HepG2 (cell line): ENCODE measurements at regions not wholly inside any gene's neighbourhood (a gene's known extent, or its start where the extent isn't known, plus 50 kb on each side); places are given as distances from the start of the nearest gene placed in this dataset.

Experiments
- ATAC-seq: fragments of 200-7000 bp; cut with Tn5 transposase; 3 replicates; pipeline ENCODE4 v1.9.1; 2020; ENCODE audit warnings: mild to moderate bottlenecking, moderate library complexity
- BruUV-seq: library from RNA; stranded (reverse); fragments of 400-500 nt; replicated peaks from 2 replicates; lab custom pipeline; 2021; lab: Mats Ljungman, UMichigan
- CTCF ChIA-PET: fragments of 300-600 bp; formaldehyde crosslinking; extraction: SDS; loops from one replicate; lab custom pipeline; 2021; ENCODE audit warnings: low total read pairs, inconsistent platforms, low intra/inter-chr PET ratio; lab: Yijun Ruan, JAX
- POLR2A ChIA-PET: fragments of 350-600 bp; sonication (Branson Sonifier 250); formaldehyde crosslinking; loops from one replicate; lab custom pipeline; 2020; ENCODE audit warnings: antibody characterized with exemption, inconsistent platforms; lab: Yijun Ruan, JAX
- DNase-seq: peaks from one replicate; pipeline ENCODE4 v3.0.0-alpha.2; 2015; ENCODE audit warnings: low spot score
- FAIRE-seq: peaks from 3 replicates; lab custom pipeline; 2011; peaks lifted over from hg19 to GRCh38; lab: Jason Lieb, UNC
- H2AFZ ChIP-seq: one replicate; pipeline ENCODE4 v1.6.1; 2011; ENCODE audit warnings: low read length, inconsistent platforms
- H3K27ac ChIP-seq: fragments of 300-600 bp; 3 replicates; pipeline ENCODE4 v1.8.0; 2011; ENCODE audit warnings: mixed run types, mild to moderate bottlenecking, mixed read lengths, low read length, inconsistent platforms; ENCODE audit not compliant: insufficient read depth; ENCODE audit errors: extremely low read length
- H3K27me3 ChIP-seq, 2 experiments: fragments of 200-600 bp in 1 of 2; 2 replicates in 1 of 2; 3 replicates in 1 of 2; pipeline versions ENCODE4 v1.6.0 to v1.8.0; 2011; ENCODE audit warnings: low read length in 2 of 2, mild to moderate bottlenecking in 2 of 2, moderate library complexity in 2 of 2, inconsistent platforms in 1 of 2; ENCODE audit not compliant: insufficient read depth in 2 of 2, control insufficient read depth in 1 of 2
- H3K36me3 ChIP-seq, 2 experiments: fragments of 200-600 bp in 1 of 2; replicated peaks in 1 of 2; 2 replicates in 1 of 2; 3 replicates in 1 of 2; pipeline versions ENCODE4 v1.5.1 to v1.8.0; 2011; ENCODE audit warnings: low read length in 2 of 2, inconsistent platforms in 1 of 2; ENCODE audit not compliant: insufficient read depth in 2 of 2, control insufficient read depth in 1 of 2
- H3K4me1 ChIP-seq: 2 replicates; pipeline ENCODE4 v1.5.1; 2012; ENCODE audit warnings: low read length, inconsistent platforms; ENCODE audit not compliant: insufficient read depth
- H3K4me2 ChIP-seq: 2 replicates; pipeline ENCODE4 v1.6.0; 2011; ENCODE audit warnings: low read depth, low read length, inconsistent platforms
- H3K4me3 ChIP-seq, 3 experiments: fragments of 200-600 bp in 1 of 3; sonication (generic), shearing (Covaris generic) in 1 of 3; replicated peaks in 1 of 3; 2 replicates each; pipeline ENCODE4 v1.5.1; 2011 to 2016; ENCODE audit warnings: low read length in 3 of 3, inconsistent platforms in 2 of 3, low read depth in 2 of 3, mild to moderate bottlenecking in 2 of 3, control low read depth in 1 of 3, mixed read lengths in 1 of 3; ENCODE audit not compliant: insufficient read depth in 1 of 3
- H3K79me2 ChIP-seq: one replicate; pipeline ENCODE4 v1.6.1; 2011; ENCODE audit warnings: low read length, inconsistent platforms; ENCODE audit not compliant: insufficient read depth
- H3K9ac ChIP-seq: 2 replicates; pipeline ENCODE4 v1.6.0; 2011; ENCODE audit warnings: mild to moderate bottlenecking, low read depth, low read length, inconsistent platforms; ENCODE audit not compliant: insufficient read depth
- H3K9me3 ChIP-seq: 2 replicates; pipeline ENCODE4 v1.5.1; 2012; ENCODE audit warnings: mild to moderate bottlenecking, low read length
- H4K20me1 ChIP-seq: 2 replicates; pipeline ENCODE4 v1.6.0; 2011; ENCODE audit warnings: inconsistent platforms, mild to moderate bottlenecking, low read length, moderate library complexity; ENCODE audit not compliant: insufficient read depth
- ATF1 ChIP-seq: IDR thresholded peaks from 2 replicates; pipeline ENCODE4 v1.6.1; 2016; ENCODE audit warnings: mild to moderate bottlenecking, control low read depth
- FIP1L1 ChIP-seq: fragments of 200-400 bp; formaldehyde crosslinking; IDR thresholded peaks from 2 replicates; pipeline ENCODE4 v1.6.1; 2018; ENCODE audit warnings: low read depth, mild to moderate bottlenecking, low read length, moderate library complexity, borderline replicate concordance; ENCODE audit not compliant: insufficient read depth
- KAT8 ChIP-seq: IDR thresholded peaks from 2 replicates; pipeline ENCODE4 v1.6.1; 2016; ENCODE audit warnings: missing genetic modification reagents, missing compliant biosample characterization
- MED1 ChIP-seq: sonication (generic); formaldehyde crosslinking; IDR thresholded peaks from 2 replicates; pipeline ENCODE4 v1.4.0; 2020; ENCODE audit warnings: missing genetic modification reagents
- PRMT3 ChIP-seq: sonication (generic); formaldehyde crosslinking; IDR thresholded peaks from 2 replicates; pipeline ENCODE4 v1.8.1; 2022; ENCODE audit warnings: low read depth, mild to moderate bottlenecking, moderate library complexity, missing genetic modification reagents, borderline replicate concordance
- RNF2 ChIP-seq: fragments of 450-650 bp; conservative IDR thresholded peaks from 2 replicates; pipeline ENCODE4 v1.6.1; 2016; ENCODE audit warnings: low read depth
- SIN3B ChIP-seq: fragments of 150-350 bp; IDR thresholded peaks from 2 replicates; pipeline ENCODE4 v1.6.1; 2014; ENCODE audit warnings: low read length
- TMF1 ChIP-seq: sonication (generic); formaldehyde crosslinking; IDR thresholded peaks from 2 replicates; pipeline ENCODE4 v1.8.1; 2022; ENCODE audit warnings: low read depth, missing genetic modification reagents
- ZFP62 ChIP-seq: sonication (generic); formaldehyde crosslinking; IDR thresholded peaks from 2 replicates; pipeline ENCODE4 v1.4.0; 2020; ENCODE audit warnings: missing genetic modification reagents
- ZNF501 ChIP-seq: sonication (generic); formaldehyde crosslinking; IDR thresholded peaks from 2 replicates; pipeline ENCODE4 v1.5.1; 2020; ENCODE audit warnings: mild to moderate bottlenecking, moderate library complexity, missing genetic modification reagents
- WGBS: methylation state at CpG from one replicate; pipeline ENCODE4 v1.1.6; 2017; ENCODE audit warnings: low lambda C conversion rate; 5-methylcytosine and 5-hydroxymethylcytosine counted together
- in situ Hi-C: cut with HindIII; loops from 2 replicates; pipeline ENCODE4 v1.10.0; 2017; ENCODE audit warnings: low pct_unique_long_range_greater_than_20kb; ENCODE audit not compliant: extremely low pct_ligation_motif_present
- intact Hi-C: fragments of 100-400 bp; cut with micrococcal nuclease; formaldehyde crosslinking; loops from one replicate; pipeline ENCODE4 v1.10.0; 2022; ENCODE audit not compliant: unreplicated experiment
- TF ChIP-seq, protein P1 (sequence below): sonication (generic); formaldehyde crosslinking; IDR thresholded peaks from 2 replicates; pipeline ENCODE4 v1.9.0; 2021; ENCODE audit warnings: missing genetic modification reagents, borderline replicate concordance

DNA sequence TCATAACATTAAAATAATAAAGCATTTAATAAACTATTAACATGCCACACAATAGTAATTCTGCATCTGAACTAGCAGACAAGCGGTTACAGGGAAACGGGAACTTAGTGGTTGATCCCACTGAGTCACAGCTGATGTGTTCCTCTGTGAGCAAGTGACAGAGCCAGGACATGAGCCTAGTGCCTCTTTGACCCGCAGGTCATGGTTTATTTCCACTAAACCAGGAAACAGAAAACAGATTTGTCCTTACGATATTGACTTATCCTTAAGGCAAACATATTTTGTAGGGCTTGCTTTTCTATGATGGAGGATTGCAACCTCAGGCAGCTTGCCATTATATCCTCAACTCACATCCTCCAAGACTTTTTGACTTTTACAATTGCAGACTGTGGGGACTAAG lies 987.3 kb downstream of the CCSER2 start:
- no peak overlapping the region for H3K4me3 ChIP-seq
- FAIRE-seq (no peak), DNase-seq (no peak)
- intact Hi-C loops, result no loop called here
- no TSS peak for BruUV-seq
- POLR2A ChIA-PET, result no interaction called here
- CTCF ChIA-PET, result no interaction called here
- H3K79me2 ChIP-seq, result no peaks in the 10 kb centered on the region
- H3K9me3 ChIP-seq, result no peaks in the 10 kb centered on the region
- H2AFZ ChIP-seq, result no peak overlapping the region
- no peaks in the 10 kb centered on the region for H3K36me3 ChIP-seq
- no peak for TF ChIP-seq KAT8 (CRISPR knock-in tag)
- no peak for TF ChIP-seq RNF2
- TF ChIP-seq SIN3B, result no peak
- no peak for TF ChIP-seq PRMT3 (CRISPR knock-in tag)
- no peak for TF ChIP-seq ZNF501
- no peak for TF ChIP-seq ZFP62
- TF ChIP-seq, all 625 proteins: peak for 0
- no peaks in the 10 kb centered on the region for H3K4me1 ChIP-seq
- H3K27me3 ChIP-seq, result no peaks in the 10 kb centered on the region
- no peak overlapping the region for H3K27ac ChIP-seq
- no peak overlapping the region for H3K4me2 ChIP-seq
- no peak overlapping the region for H3K9ac ChIP-seq
- in situ Hi-C loops, result no loop called here
- no peak for ATAC-seq
- 22% methylated on average over 4 of the region's 4 CpGs for WGBS
- H4K20me1 ChIP-seq, result no peaks in the 10 kb centered on the region

DNA sequence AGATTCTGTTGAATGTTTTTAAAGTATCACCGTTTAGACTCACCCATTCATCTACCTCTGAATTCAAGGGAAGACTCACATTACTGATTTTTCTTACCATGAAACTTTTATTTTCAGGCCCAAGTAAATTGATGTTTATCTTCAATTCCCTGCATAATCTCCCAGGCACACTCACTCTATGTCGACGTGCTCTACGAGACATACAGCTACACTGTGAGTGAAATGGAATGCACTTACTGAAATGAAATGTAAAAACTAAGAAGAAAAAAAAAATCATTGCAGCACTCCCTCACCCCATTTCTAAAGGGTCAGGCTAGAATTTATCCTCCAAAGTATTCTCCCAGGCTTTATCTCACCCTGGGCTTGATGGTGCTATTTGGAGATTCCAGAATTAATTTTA lies 987.9 kb downstream of the CCSER2 start:
- TF ChIP-seq PRMT3 (CRISPR knock-in tag) (no peak), MED1 (CRISPR knock-in tag) (no peak), TMF1 (CRISPR knock-in tag) (no peak), FIP1L1 (no peak), ATF1 (no peak)
- TF ChIP-seq, protein P1, sequence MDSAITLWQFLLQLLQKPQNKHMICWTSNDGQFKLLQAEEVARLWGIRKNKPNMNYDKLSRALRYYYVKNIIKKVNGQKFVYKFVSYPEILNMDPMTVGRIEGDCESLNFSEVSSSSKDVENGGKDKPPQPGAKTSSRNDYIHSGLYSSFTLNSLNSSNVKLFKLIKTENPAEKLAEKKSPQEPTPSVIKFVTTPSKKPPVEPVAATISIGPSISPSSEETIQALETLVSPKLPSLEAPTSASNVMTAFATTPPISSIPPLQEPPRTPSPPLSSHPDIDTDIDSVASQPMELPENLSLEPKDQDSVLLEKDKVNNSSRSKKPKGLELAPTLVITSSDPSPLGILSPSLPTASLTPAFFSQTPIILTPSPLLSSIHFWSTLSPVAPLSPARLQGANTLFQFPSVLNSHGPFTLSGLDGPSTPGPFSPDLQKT (CRISPR knock-in tag), result no peak
- no peaks in the 10 kb centered on the region for H3K79me2 ChIP-seq
- intact Hi-C loops, result no loop called here
- DNase-seq, result no peak
- H3K9ac ChIP-seq, result no peak overlapping the region
- ChIA-PET POLR2A (no interaction called here), CTCF (no interaction called here)
- no peaks in the 10 kb centered on the region for H4K20me1 ChIP-seq
- H3K4me1 ChIP-seq, result no peaks in the 10 kb centered on the region
- no peak overlapping the region for H3K27ac ChIP-seq
- H3K4me3 ChIP-seq, result no peak overlapping the region
- in situ Hi-C loops, result no loop called here
- no TSS peak for BruUV-seq
- H3K27me3 ChIP-seq, result no peaks in the 10 kb centered on the region
- WGBS, result 38% methylated on average over 4 of the region's 4 CpGs
- H3K4me2 ChIP-seq, result no peak overlapping the region
- no peaks in the 10 kb centered on the region for H3K36me3 ChIP-seq
- H3K9me3 ChIP-seq, result no peaks in the 10 kb centered on the region
- no peak for FAIRE-seq
- H2AFZ ChIP-seq, result no peak overlapping the region
- ATAC-seq, result no peak
